OCI-LY7 (cell line): ENCODE measurements at regions not wholly inside any gene's neighbourhood (a gene's known extent, or its start where the extent isn't known, plus 50 kb on each side); places are given as distances from the start of the nearest gene placed in this dataset.

Source experiments
- BruUV-seq: library from RNA; stranded (reverse); fragments of 400-500 nt; replicated peaks from 2 replicates; lab custom pipeline; 2021; lab: Mats Ljungman, UMichigan
- CTCF ChIA-PET: fragments of 300-600 bp; sonication (Branson Sonifier 250); formaldehyde crosslinking; loops from one replicate; lab custom pipeline; 2022; ENCODE audit warnings: antibody characterized with exemption; ENCODE audit not compliant: unreplicated experiment; lab: Charles Lee
- POLR2A ChIA-PET: fragments of 300-600 bp; sonication (Branson Sonifier 250); formaldehyde crosslinking; loops from one replicate; lab custom pipeline; 2022; ENCODE audit warnings: antibody characterized with exemption; lab: Charles Lee
- DNase-seq: peaks from one replicate; pipeline ENCODE4 v3.0.0-alpha.2; 2015; ENCODE audit warnings: low spot score
- H2AFZ ChIP-seq: fragments of 200-600 bp; sonication (generic), shearing (Covaris generic); 2 replicates; pipeline ENCODE4 v1.6.1; 2014; ENCODE audit warnings: mild to moderate bottlenecking, antibody characterized with exemption, low read length, moderate library complexity
- H3K27ac ChIP-seq: fragments of 200-600 bp; sonication (generic); 2 replicates; pipeline ENCODE4 v1.5.1; 2014; ENCODE audit warnings: mixed run types, low read depth, mild to moderate bottlenecking, moderate library complexity, low read length, inconsistent platforms; ENCODE audit not compliant: poor library complexity, severe bottlenecking
- H3K36me3 ChIP-seq: fragments of 200-600 bp; sonication (generic); 2 replicates; pipeline ENCODE4 v1.6.1; 2014; ENCODE audit warnings: mild to moderate bottlenecking, antibody characterized with exemption, low read length, moderate library complexity, mixed read lengths; ENCODE audit not compliant: insufficient read depth
- H3K4me1 ChIP-seq: fragments of 200-600 bp; sonication (generic); 2 replicates; pipeline ENCODE4 v1.5.1; 2014; ENCODE audit warnings: mild to moderate bottlenecking, low read length; ENCODE audit not compliant: insufficient read depth, poor library complexity, severe bottlenecking
- H3K4me2 ChIP-seq: fragments of 200-600 bp; sonication (generic); 2 replicates; pipeline ENCODE4 v1.6.1; 2014; ENCODE audit warnings: mild to moderate bottlenecking, low read length
- H3K4me3 ChIP-seq: fragments of 200-600 bp; sonication (generic); 2 replicates; pipeline ENCODE4 v1.5.1; 2014; ENCODE audit warnings: mild to moderate bottlenecking, low read depth, low read length; ENCODE audit not compliant: poor library complexity, severe bottlenecking
- H3K79me2 ChIP-seq: fragments of 200-600 bp; sonication (generic); 2 replicates; pipeline ENCODE4 v1.6.1; 2016; ENCODE audit warnings: low read depth, mild to moderate bottlenecking, low read length, moderate library complexity, mixed read lengths; ENCODE audit not compliant: insufficient read depth
- H3K9me2 ChIP-seq: fragments of 200-600 bp; sonication (generic); 2 replicates; pipeline ENCODE4 v1.6.1; 2016; ENCODE audit warnings: mild to moderate bottlenecking, low read length, mixed read lengths; ENCODE audit not compliant: insufficient read depth
- H3K9me3 ChIP-seq: fragments of 200-600 bp; sonication (generic); 2 replicates; pipeline ENCODE4 v1.6.1; 2014; ENCODE audit warnings: mild to moderate bottlenecking, mixed run types, low read length, mixed read lengths
- H4K20me1 ChIP-seq: fragments of 200-600 bp; sonication (generic); 2 replicates; pipeline ENCODE4 v1.6.1; 2014; ENCODE audit warnings: mild to moderate bottlenecking, antibody characterized with exemption, low read length, moderate library complexity, mixed read lengths; ENCODE audit not compliant: insufficient read depth
- CTCF ChIP-seq: fragments of 200-600 bp; sonication (generic); conservative IDR thresholded peaks from 2 replicates; pipeline ENCODE4 v1.5.1; 2014; ENCODE audit warnings: mild to moderate bottlenecking, antibody characterized with exemption, low read length, moderate library complexity, mixed read lengths
- EZH2phosphoT487 ChIP-seq: fragments of 200-600 bp; sonication (generic); IDR thresholded peaks from 2 replicates; pipeline ENCODE4 v1.6.1; 2018; ENCODE audit warnings: low read depth, borderline replicate concordance, mild to moderate bottlenecking, mixed run types, antibody characterized with exemption, low read length, moderate library complexity, mixed read lengths
- intact Hi-C: fragments of 100-400 bp; cut with micrococcal nuclease; formaldehyde crosslinking; loops from one replicate; pipeline ENCODE4 v1.10.0; 2022; ENCODE audit not compliant: unreplicated experiment

GRCh38 chr7:136133551-136133950 lies 156.4 kb upstream of the MTPN start:
- H3K79me2 ChIP-seq = no peaks in the 10 kb centered on the region
- H3K27ac ChIP-seq = no peak overlapping the region
- H3K9me3 ChIP-seq = no peaks in the 10 kb centered on the region
- no peak overlapping the region for H3K4me2 ChIP-seq
- no peak overlapping the region for H3K4me3 ChIP-seq
- no peak for TF ChIP-seq CTCF
- TF ChIP-seq EZH2phosphoT487 = no peak
- H3K36me3 ChIP-seq = no peaks in the 10 kb centered on the region
- H3K9me2 ChIP-seq = no peaks in the 10 kb centered on the region
- no TSS peak for BruUV-seq
- intact Hi-C loops = no loop called here
- ChIA-PET CTCF (no interaction called here), POLR2A (interaction anchor here (0.5 to 0.6 kb wide), 2 partner anchors 97 to 550 kb away, joined by 3 read pairs; no protein-coding TSS in a partner anchor)
- no peaks in the 10 kb centered on the region for H3K4me1 ChIP-seq
- no peaks in the 10 kb centered on the region for H4K20me1 ChIP-seq
- no peak overlapping the region; the same call in 1 of the 2 replicates for H2AFZ ChIP-seq
- no peak for DNase-seq

- BruUV-seq = no TSS peak
- Histone ChIP-seq H3K9me2 (no peaks in the 10 kb centered on the region), H3K4me2 (no peak overlapping the region), H3K4me3 (no peak overlapping the region), H3K79me2 (no peaks in the 10 kb centered on the region), H2AFZ (no peak overlapping the region), H3K9me3 (no peaks in the 10 kb centered on the region), H3K4me1 (no peaks in the 10 kb centered on the region), H3K27ac (no peak overlapping the region), H3K36me3 (no peaks in the 10 kb centered on the region), H4K20me1 (no peaks in the 10 kb centered on the region)
- ChIA-PET CTCF (no interaction called here), POLR2A (interaction anchor here (0.6 kb wide), 2 partner anchors 9 to 20 kb away, joined by 3 to 7 read pairs; no protein-coding TSS in a partner anchor)
- DNase-seq = no peak
- no peak for TF ChIP-seq EZH2phosphoT487
- TF ChIP-seq CTCF = no peak
- intact Hi-C loops = no loop called here
These were observed 154.1 kb upstream of the MTPN start for GRCh38 chr7:136131304-136131630.

GRCh38 chr7:136130511-136131303 lies 153.5 kb upstream of the MTPN start:
- Histone ChIP-seq H3K4me2 (no peak overlapping the region), H3K9me3 (no peaks in the 10 kb centered on the region), H3K4me1 (no peaks in the 10 kb centered on the region), H3K36me3 (no peaks in the 10 kb centered on the region), H2AFZ (no peak overlapping the region), H4K20me1 (no peaks in the 10 kb centered on the region), H3K9me2 (no peaks in the 10 kb centered on the region), H3K27ac (no peak overlapping the region), H3K79me2 (no peaks in the 10 kb centered on the region), H3K4me3 (no peak overlapping the region)
- TF ChIP-seq CTCF (no peak), EZH2phosphoT487 (no peak)
- ChIA-PET CTCF (no interaction called here), POLR2A (interaction anchor here (0.5 kb wide), 1 partner anchor 17 kb away, joined by 3 read pairs; no protein-coding TSS in a partner anchor)
- BruUV-seq = no TSS peak
- DNase-seq = no peak
- intact Hi-C loops = no loop called here
